ENCODE measurements at regions not wholly inside any gene's neighbourhood (a gene's known extent, or its start where the extent isn't known, plus 50 kb on each side); places are given as distances from the start of the nearest gene placed in this dataset.

DNA sequence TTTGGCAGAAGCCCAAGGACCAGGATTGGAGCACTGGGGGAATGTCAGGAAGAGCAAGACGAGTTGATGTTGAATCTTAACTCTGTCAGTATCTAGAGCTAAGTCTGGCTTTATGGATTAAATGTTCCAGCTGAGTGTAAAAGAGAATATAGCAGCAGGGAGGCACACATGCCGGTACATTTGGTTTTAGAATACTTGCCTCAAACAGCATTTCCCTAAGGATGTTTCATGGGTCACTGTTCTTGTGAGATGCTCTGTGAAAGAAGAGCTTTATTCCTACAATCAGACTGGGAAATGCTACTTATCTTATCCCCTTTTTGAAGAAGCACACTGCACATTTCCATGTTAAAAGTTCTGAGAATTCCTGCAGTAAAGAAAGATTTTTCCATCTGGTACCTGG, 440.3 kb upstream of the B3GALT2 start:
- DNase-seq, result no peak

DNA sequence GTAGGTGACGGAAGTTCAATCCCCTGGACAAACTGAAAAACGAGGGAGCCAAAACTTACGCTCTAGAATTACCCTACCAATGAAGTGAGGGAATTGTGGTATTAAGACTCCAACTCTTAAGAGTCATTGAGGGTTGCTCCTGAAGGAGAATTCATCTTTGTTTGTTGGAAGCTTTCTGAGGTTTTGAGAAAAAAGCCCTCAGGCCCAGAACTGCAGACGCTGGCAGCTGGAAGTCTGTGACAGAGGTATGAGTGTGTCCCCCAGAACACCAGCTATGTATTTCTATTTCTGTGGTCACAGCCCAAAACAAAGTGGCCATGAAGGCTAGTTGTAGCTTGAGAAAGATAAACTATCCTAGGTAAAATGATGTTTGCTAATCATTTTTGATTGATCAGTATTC, 438.8 kb upstream of the B3GALT2 start:
- DNase-seq, result no peak

DNA sequence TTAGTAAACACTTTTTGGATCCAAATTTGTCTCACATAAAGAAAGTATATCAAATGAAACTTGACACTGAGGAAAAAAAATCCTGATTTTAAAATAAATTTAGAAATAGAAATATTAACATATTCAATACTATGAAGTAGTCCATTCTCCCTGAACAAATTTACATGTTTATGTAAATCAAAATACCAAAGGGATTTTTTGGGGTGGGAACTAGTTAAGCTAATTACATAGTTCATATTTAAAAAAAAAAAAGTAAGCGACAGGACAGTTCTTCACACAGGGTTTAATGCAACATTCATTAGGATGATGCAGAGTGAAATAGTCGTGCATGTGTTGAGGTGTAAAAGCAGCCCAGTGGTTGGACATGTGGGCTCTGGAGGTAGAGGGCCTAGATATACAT, 433.5 kb upstream of the B3GALT2 start:
- DNase-seq, result no peak

DNA sequence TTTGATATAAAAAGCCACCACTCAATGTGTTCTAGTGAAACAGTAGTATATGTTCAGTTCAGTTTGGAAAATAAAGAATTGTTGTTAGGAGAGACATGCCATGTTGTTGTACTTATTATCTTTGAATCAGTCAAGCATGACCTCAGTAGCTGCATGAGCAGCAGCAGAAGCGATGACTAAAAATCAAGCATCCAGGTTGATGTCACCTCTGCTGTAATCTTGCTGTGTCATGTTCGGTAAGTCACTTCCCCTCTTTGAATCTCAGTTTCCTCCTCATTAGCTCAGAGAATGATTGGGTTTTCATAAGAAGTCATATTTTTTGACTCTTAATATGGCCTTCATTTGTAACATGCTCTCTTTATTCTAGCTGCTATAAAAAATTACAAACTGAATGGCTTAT, 428.4 kb upstream of the B3GALT2 start:
- DNase-seq, result no peak

DNA sequence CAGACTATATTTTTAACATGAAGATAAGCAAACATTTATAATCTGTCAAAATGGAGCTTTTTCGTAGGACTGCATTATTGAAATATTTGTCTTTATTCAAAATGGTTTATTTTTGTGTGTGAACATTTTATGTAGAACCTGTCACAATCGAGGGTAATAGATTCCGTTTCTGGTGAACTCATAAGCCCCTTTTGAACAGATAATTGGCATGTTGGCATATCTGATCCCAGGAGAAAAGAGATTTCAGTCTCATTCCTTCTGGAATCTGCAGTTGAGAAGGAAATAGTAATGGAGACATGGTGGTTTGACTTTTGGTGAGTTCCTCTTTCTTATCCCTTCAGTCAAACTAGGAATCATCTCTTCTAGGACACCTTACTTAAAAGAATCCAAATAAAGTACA, 427.9 kb upstream of the B3GALT2 start:
- DNase-seq, result no peak

DNA sequence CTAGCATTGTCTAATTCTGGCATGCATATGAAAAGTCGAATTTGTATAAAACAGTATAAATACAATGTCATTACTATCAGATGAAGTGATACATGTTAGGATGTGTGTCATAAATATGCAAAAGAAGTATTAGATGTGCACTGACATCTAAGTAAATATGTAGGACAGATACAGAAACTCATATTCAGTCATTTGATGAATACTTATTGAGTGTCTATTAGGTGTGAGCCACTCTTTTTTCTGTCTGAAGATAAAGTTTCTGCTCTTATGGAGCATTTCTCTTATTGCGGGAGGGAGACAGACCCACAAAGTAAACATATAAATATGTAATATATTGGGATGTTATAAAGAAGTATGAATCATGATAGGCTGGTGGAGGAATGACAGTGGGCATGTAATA, 426.6 kb upstream of the B3GALT2 start:
- no peak for DNase-seq

DNA sequence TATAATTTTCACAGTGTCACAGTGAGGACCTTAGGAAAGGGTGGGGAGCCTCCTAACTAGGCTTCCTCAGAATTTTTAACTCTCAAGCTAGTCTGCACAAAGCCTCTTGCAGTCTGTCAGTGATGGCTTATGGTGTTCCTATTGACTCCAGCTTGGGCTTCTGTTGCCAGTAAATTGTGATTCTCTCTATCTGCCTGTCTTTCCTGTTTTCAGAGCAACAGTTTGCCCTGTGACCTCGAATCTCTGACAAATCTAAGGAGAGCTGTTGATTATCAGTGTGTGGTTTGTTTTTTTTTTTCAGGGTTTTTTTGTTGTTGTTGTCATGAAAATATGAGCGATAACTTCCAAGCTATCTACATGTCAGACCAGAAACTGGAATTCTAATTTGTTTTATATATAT, 423.2 kb upstream of the B3GALT2 start:
- DNase-seq, result no peak

DNA sequence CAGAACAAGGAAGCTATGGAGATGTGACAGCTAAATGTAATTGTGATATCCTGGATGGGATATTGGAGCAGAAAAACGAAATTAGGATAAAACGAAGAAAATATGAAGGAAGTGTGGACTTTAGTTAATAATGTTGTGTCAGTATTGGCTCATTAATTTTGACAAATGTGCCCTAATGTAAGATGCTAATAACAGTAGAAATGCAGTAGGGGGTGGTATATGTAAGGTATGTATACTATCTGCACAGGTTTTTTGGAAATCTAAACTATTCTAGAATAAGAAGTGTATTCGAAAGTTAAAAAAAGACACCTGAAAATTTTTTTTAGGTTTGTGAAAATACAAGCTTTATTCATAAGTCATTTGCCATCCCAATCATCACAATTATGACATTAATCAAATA, 421.4 kb upstream of the B3GALT2 start:
- DNase-seq, result no peak

DNA sequence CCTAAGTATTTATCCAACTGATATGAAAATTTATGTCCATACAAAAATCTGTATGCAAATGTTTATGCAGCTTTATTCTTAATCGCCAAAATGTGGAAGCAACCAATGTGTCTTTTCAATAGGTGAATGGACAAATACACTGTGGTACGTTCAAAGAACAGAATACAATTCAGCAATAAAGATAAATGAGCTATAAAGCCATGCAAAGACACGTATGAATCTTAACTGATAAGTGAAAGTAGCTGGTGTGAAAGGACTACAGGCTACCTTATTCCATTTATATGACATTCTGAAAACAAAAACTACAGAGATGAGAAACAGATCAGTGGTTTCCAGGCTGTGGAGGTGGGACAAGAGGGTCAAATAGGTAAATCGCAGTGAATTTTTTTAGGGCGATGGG, 419.6 kb upstream of the B3GALT2 start:
- no peak for DNase-seq

DNA sequence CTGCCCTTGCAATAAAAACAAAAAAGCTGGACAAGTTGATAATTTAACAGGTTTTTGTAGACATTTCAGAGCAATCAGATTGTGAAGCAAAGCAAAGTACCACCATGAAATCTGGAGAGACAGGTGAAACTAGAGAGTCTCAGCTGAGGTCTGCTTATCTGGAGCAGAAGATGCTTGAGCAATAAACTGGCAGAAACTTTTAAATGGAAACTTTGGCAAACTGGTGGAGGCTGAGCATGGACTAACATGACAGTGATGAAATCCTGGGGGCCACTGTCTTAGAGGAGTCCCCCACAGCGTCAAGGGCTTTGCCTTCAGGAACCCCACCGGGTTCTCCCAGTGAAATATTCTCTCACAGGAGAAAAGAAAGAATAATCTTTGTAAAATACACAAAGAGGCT, 416.3 kb upstream of the B3GALT2 start:
- DNase-seq, result no peak

DNA sequence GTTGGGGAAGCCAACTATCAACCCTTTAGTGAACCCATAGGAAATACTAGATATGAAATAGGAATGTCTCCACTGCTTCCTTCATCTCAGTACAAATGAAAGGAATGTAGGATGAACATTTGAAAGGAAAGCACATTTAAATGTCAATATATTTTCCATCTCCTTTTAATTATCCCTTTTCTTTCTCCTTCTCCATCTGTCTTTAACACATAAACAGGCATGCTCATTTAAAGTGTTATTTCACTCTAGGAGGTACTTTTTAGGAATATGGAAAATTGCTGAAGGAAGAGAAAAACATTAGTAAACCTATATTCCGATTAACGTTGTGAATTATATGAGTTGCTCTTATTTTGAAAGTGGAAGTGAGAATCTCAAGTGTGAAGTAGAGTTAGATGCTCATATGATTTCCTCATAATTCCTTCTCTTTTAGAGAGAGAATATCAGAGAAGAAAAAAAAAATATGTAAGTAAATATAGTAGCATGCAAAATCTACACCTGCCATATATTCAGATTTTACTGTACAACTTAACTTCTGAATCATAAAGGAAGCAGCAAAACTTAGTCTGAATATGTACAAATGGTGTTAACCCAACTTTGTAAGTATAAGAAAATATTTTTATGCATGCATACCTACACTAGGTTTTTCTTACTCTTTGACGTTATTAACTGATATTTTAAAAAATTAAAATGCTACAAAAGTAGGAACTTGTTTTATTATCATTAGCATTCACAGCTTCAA, 406.9 kb upstream of the B3GALT2 start:
- DNase-seq, result no peak

DNA sequence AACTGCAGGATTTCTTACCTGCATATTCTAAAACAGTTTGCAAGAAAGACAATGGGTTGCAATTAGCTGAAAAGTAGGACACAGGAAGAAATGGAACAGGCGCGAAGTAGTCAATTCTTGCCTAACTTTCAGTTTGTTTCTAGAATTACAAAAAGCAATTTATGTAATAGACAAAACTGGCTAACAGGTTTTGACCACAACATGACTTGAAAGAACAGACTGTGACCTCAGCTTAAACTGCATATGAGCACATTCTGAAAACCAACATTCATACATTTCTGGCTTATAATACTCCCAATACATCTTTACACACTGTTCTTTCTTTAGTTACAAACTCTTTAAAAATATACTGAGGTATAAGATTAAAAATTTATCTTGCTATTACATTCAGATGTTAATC, 405.9 kb upstream of the B3GALT2 start:
- no peak for DNase-seq

DNA sequence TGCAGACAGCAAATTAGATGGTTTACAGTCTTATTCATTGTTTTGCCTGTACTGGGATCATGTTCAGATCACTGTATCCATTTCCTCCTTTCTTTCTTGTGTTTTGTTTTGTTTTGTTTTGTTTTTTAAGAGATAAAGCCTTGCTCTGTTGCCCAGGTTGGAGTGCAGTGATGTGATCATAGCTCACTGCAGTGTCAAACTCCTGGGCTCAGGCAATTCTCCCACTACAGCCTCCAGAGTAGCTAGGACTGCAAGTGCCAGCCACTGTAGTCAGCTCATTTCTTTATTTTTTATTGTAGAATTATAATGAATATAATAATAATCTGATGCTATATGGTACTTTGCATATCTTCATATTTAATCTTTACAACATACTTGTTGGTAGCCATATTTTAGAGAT, 403.7 kb upstream of the B3GALT2 start:
- DNase-seq, result no peak

DNA sequence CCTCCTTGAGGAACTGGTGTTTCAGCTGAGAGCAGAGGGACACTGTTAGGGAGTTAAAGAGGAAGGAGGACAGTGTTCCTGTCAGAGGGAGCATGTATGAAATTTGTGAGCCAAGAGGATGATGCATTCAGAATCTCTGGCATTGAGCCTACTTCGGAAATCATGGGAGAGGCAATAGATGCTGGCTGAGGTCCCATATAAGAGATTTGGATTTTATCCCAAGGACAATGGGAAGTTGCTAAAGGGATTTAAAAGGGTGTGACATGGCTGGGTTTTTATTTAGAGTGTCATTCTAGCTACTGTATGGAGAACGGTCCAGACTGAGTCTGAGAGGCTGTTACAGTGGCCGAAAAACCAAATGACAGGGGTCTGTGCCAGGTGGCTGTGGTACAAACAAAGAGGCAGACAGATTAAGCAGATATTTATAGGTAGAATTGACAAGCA, 403.2 kb upstream of the B3GALT2 start:
- DNase-seq, result no peak

DNA sequence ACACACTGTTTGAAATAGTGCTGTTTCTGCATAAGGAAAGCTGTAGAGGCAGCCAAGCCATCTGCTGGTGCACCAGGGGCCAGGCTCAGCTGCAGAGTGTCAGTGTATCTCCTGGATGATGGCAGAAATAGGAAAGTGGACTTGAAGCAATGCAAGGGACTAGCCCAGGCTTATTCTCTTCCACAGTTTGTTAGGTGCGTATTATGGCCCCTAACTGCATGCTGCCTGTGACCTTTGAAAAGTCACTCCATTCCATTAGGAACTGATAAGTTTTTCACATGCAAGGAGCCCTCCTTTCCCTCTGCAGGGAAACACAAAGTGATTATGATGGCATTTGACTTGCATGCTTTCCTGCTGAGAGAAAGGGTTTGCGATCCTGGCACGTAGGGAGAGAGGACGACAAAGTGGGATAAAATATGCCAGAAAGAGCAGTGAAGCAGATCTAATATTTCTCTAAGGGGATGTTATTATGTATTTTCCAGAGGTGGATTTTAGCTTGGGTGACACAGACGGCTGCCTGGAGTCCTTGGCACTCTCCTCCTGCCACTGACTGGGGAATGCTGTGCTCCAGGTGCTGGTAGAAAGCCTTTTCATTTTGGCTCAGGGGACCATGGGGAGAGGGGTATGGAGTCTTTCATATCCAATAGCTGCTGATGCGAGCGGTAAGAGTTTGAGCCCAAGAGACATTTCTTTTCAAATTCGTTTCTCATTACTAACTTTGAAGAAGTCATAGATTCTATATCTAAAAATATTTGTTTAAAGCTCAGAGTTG, 402.1 kb upstream of the B3GALT2 start:
- peak in 1 of 2 experiments; percentile 16 for DNase-seq

DNA sequence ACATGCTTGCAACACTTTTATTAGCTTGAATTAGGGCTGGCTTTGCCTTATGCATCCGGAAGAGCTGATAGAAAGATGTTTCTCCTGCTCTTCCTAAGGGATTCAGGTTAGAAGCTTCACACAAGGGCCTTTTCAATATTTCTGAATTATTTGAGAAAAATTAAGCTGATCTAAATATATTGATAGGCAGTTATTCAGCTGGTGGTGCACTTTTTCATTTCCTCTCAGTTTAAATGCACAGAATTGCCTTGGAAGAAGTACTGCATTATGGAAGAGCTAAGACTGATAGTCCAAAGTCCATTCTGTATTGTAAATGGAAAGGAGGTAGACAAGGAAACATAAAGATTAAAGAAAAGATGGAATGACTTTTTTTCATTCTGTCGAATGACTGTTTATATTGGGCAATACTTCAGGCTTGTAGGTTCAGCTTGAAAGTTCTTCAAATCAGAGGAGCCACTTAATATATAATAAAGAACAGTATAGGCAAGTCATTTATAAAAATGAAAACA, 398.4 kb upstream of the B3GALT2 start:
- no peak for DNase-seq

DNA sequence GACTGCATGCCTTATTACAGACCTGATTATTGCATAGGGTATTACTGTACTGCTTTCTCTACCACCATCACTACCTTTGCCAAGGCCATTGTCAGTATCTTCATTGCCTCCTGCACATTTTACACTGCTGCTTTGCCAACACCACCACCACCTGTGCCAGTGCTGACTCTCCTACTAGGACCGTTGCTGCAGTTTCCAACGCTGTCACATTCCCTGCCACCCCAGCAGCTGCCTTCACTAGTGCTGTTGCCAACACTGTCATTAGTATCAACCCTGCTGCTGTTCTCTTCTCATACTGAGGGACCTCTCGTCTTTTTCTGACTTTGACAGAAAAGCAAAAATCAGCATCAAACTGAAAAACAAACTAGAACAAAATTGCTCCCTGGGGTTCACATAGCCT, 394.9 kb upstream of the B3GALT2 start:
- no peak for DNase-seq

DNA sequence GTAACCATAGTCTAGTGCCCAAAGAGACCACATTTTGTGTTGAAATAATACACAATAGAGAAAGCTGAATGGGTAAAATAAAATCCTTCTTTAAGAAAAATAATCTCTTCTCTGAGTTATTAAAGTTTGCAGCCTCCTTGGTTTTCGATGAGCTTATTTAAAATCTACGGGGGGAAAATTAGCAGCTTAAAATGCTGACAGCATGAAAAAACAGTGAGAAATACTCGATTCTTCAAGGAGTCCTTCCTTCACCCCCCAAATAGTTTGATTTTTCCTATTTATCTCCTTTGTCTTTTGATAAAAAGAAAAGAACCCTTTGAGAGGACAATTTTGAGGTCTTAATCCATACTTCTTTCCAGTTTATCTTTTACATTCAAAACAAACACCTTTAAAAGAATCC, 394.0 kb upstream of the B3GALT2 start:
- DNase-seq, result no peak

DNA sequence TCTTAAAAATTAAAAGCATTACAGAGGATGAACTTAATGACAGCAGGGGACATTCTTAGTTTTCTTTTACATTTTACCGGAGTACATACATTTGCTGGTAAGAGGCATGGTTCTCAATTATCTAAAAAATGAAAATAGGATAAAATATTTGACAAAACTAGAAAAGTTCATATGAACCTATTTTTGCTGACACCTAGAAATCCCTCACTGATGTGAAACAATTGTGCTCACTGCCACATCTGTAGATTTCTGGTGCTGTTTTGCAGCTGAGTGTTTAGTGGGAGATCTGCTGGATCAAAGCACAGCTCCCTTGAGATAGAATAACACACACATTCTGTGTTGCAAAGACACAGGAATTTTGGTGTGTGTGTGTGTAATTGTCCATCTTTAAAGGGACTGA, 392.9 kb upstream of the B3GALT2 start:
- DNase-seq, result no peak

DNA sequence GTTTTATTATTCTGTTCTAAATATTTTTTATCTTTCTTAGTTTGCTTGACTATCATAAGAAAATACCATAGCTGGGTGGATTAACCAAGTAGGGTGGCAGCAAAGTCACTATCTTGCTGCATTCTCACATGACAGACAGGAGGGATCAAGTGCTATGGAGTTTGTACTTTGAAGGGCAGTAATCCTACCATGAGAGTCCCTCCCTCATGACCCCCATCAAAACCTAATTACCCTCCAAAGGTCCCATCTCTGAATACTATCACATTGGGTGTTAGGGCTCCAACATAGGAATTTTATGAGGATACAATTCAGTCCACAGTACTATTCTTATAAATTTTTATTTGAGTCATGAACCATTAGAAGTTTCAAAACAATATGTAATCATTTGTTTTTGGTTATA, 388.5 kb upstream of the B3GALT2 start:
- DNase-seq, result no peak

DNA sequence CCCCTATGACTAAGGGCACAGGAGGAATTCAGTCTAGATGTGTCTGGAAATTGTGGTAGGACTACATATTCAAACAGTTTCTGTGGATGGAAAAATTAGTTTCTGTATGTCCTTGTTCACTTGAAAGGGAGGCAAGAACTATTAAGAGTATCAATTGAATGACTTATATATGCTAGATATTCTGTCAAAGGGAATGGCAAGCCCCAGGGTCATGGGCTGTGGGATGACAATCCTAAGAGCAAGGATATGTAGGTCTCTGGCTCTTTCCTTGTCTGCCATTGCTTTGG, 383.5 kb upstream of the B3GALT2 start:
- no peak for DNase-seq

DNA sequence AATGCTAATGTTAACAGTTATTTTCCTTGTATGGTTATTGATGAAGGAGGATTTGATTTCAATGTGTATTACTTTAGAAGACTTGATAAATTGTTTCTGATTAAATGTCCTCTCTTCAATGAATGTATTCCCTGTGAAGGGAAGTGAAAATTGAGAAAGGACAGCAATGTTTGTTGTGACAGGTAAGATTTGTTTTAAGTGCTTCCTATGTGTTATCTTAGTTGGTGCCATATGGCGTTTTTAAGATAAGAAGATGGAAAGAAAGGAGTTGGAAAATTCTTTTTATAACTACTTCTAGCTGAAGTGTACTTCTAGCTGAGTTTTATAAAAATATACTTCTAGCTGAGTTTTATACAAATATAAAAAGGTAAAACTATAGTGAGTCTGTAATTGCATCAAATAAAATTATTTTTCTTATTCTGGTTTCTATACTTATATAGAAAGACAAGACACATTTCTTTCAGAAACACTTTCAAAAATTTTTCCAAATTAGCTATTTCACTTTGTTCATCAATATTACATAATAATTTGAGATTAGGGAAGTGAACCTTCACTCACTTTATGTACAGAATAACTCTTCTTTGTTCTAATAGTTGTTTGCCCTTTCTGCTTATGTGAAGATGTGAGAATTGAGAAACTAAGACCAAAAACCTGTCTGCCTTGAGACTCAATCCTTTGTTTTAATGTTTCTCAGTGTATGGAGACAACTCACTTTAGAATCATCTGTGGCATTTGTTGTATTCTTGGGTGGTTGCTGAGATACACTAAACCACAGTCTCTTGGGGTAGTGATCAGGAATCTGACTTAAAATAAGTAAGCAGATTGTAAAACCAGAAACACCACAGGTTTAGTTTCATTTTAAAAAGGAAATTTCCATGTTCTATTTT, 382.9 kb upstream of the B3GALT2 start:
- DNase-seq, result no peak

DNA sequence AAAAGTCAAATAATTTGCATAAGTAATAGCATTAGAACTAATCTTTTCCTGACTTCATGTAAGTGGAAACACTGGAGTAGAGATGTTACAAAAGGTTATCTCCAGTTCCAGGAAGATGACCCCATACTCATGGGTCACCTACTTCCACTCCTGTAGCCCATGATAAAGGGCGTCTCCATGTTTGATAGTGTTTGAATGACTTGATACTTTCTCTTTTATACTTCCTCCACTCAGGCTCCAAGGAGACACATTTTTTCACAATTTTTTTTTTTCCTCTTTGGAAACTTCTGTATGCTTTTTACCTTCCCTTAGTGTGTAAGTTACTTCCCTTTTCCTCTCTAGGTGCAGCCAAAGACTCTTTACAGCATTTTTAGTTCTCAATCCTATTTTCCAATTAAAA, 382.1 kb upstream of the B3GALT2 start:
- no peak for DNase-seq

DNA sequence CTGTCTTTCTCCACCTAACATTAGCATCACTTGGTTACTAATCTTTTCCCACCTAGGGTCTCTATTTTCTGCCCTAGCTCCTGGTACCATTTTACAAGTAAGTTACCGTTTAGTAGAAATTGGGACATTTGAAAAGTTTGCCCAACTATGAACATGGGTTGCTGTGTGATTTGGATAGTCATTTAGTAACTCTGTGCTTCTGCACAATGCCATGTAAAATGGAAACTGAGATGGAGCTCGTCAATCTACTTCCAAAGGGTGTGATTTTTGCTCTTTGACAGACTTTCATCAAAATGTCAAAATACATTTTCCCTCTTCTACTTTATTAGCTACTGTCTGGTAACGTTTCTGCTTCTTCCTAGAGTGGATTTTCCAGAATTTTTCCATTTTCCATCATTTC, 381.5 kb upstream of the B3GALT2 start:
- DNase-seq, result no peak
